GM12878 (cell line): ENCODE measurements at regions not wholly inside any gene's neighbourhood (a gene's known extent, or its start where the extent isn't known, plus 50 kb on each side); places are given as distances from the start of the nearest gene placed in this dataset.

Experiments
- ATAC-seq: fragments of 200-7000 bp; cut with Tn5 transposase; 3 replicates; pipeline ENCODE4 v1.9.1; 2020; ENCODE audit warnings: mild to moderate bottlenecking, moderate library complexity
- BruUV-seq: library from RNA; stranded (reverse); fragments of 400-500 nt; replicated peaks from 2 replicates; lab custom pipeline; 2021; lab: Mats Ljungman, UMichigan
- CTCF ChIA-PET: fragments of 300-600 bp; sonication (Branson Sonifier 250); formaldehyde crosslinking; extraction: SDS; loops from one replicate; lab custom pipeline; 2021; ENCODE audit warnings: inconsistent platforms; lab: Yijun Ruan, JAX
- POLR2A ChIA-PET: fragments of 350-600 bp; formaldehyde crosslinking; extraction: SDS; loops from one replicate; lab custom pipeline; 2021; ENCODE audit warnings: inconsistent platforms; lab: Charles Lee
- RAD21 ChIA-PET: fragments of 300-600 bp; sonication (Branson Sonifier 250); formaldehyde crosslinking; loops from one replicate; lab custom pipeline; 2023; ENCODE audit warnings: antibody characterized with exemption; ENCODE audit not compliant: unreplicated experiment; lab: Charles Lee
- SMC1A ChIA-PET: fragments of 300-600 bp; sonication (Branson Sonifier 250); formaldehyde crosslinking; loops from one replicate; lab custom pipeline; 2023; ENCODE audit not compliant: unreplicated experiment, uncharacterized antibody; lab: Charles Lee
- DNase-seq: peaks from one replicate; pipeline ENCODE4 v3.0.0-alpha.2; 2011; ENCODE audit warnings: low read depth, low spot score
- FAIRE-seq: peaks from 3 replicates; lab custom pipeline; 2011; peaks lifted over from hg19 to GRCh38; lab: Jason Lieb, UNC
- H2AFZ ChIP-seq: 2 replicates; pipeline ENCODE4 v1.6.0; 2011; ENCODE audit warnings: low read depth, low read length, control low read depth; ENCODE audit not compliant: control insufficient read depth
- H3K27ac ChIP-seq: 2 replicates; pipeline ENCODE4 v1.5.1; 2011; ENCODE audit warnings: control low read depth; ENCODE audit not compliant: control insufficient read depth, insufficient read depth
- H3K27me3 ChIP-seq, 2 experiments: replicated peaks in 1 of 2; 2 replicates each; pipeline versions ENCODE4 v1.6.0 to v1.6.1; 2011; ENCODE audit warnings: low read length in 1 of 2; ENCODE audit not compliant: control insufficient read depth in 2 of 2, insufficient read depth in 2 of 2
- H3K36me3 ChIP-seq, 2 experiments: 2 replicates each; pipeline ENCODE4 v1.5.1; 2011; ENCODE audit warnings: low read length in 1 of 2; ENCODE audit not compliant: control insufficient read depth in 2 of 2, insufficient read depth in 2 of 2
- H3K4me1 ChIP-seq: 2 replicates; pipeline ENCODE4 v1.6.1; 2011; ENCODE audit warnings: mild to moderate bottlenecking, low read length, moderate library complexity, mixed read lengths; ENCODE audit not compliant: control insufficient read depth, insufficient read depth
- H3K4me2 ChIP-seq: 2 replicates; pipeline ENCODE4 v1.6.0; 2011; ENCODE audit warnings: control low read depth; ENCODE audit not compliant: control insufficient read depth, insufficient read depth
- H3K4me3 ChIP-seq: fragments of 200-600 bp; sonication (generic); 2 replicates; pipeline ENCODE4 v1.5.1; 2016
- H3K79me2 ChIP-seq: 2 replicates; pipeline ENCODE4 v1.6.0; 2011; ENCODE audit warnings: low read length; ENCODE audit not compliant: control insufficient read depth, insufficient read depth
- H3K9ac ChIP-seq: 2 replicates; pipeline ENCODE4 v1.8.0; 2011; ENCODE audit warnings: low read length, control low read depth, mixed read lengths; ENCODE audit not compliant: control insufficient read depth, insufficient read depth
- H3K9me3 ChIP-seq: replicated peaks from 3 replicates; pipeline ENCODE4 v1.5.1; 2011; ENCODE audit warnings: mild to moderate bottlenecking, low read length; ENCODE audit not compliant: control insufficient read depth, insufficient read depth
- H4K20me1 ChIP-seq: 2 replicates; pipeline ENCODE4 v1.6.0; 2011; ENCODE audit not compliant: control insufficient read depth, insufficient read depth
- MEF2A ChIP-seq: IDR thresholded peaks from 2 replicates; pipeline ENCODE4 v1.6.1; 2011; ENCODE audit warnings: low read depth, mild to moderate bottlenecking, low read length, moderate library complexity; ENCODE audit not compliant: insufficient read depth
- NBN ChIP-seq: fragments of 450-650 bp; IDR thresholded peaks from 2 replicates; pipeline ENCODE4 v1.6.1; 2016
- PAX5 ChIP-seq: IDR thresholded peaks from 2 replicates; pipeline ENCODE4 v1.6.1; 2011; ENCODE audit warnings: low read depth, low read length, borderline replicate concordance
- POLR2AphosphoS5 ChIP-seq: IDR thresholded peaks from 2 replicates; pipeline ENCODE4 v1.6.1; 2011; ENCODE audit warnings: mild to moderate bottlenecking, low read length, inconsistent platforms
- REST ChIP-seq: IDR thresholded peaks from 2 replicates; pipeline ENCODE4 v1.6.1; 2012; ENCODE audit warnings: mild to moderate bottlenecking, low read depth, low read length
- SP1 ChIP-seq: IDR thresholded peaks from one replicate; pipeline ENCODE4 v1.6.1; 2011; ENCODE audit warnings: low read depth, low read length
- TCF12 ChIP-seq: IDR thresholded peaks from 2 replicates; pipeline ENCODE4 v1.6.1; 2011; ENCODE audit warnings: low read depth, mild to moderate bottlenecking, low read length
- WGBS: methylation state at CpG from one replicate; pipeline ENCODE4 v1.1.6; 2016; ENCODE audit warnings: low lambda C conversion rate; ENCODE audit not compliant: insufficient replicate concordance, insufficient coverage; ENCODE audit errors: missing lambda C conversion rate; 5-methylcytosine and 5-hydroxymethylcytosine counted together
- in situ Hi-C: fragments of 300-500 bp; cut with MboI; formaldehyde crosslinking; loops from 9 replicates; pipeline ENCODE4 v1.14.3; 2018; ENCODE audit warnings: mixed read lengths
- intact Hi-C: fragments of 100-400 bp; cut with micrococcal nuclease; formaldehyde crosslinking; loops from one replicate; pipeline ENCODE4 v1.14.2; 2022; ENCODE audit not compliant: unreplicated experiment

- H3K36me3 ChIP-seq = no peaks in the 10 kb centered on the region
- H3K9me3 ChIP-seq = no peaks in the 10 kb centered on the region
- CTCF ChIA-PET = interaction anchor here (0.6 kb wide), 1 partner anchor 297 kb away, joined by 3 read pairs; no protein-coding TSS in a partner anchor
- TF ChIP-seq PAX5 (no peak), NBN (no peak), TCF12 (no peak), MEF2A (no peak), SP1 (no peak), REST (no peak), POLR2AphosphoS5 (no peak)
- TF ChIP-seq, all 136 proteins: peak for 0
- ATAC-seq (no peak), FAIRE-seq (no peak), DNase-seq (no peak)
- H3K9ac ChIP-seq = no peak overlapping the region
- H2AFZ ChIP-seq = no peak overlapping the region
- no peaks in the 10 kb centered on the region for H3K27me3 ChIP-seq
- 34% methylated on average over 4 of the region's 4 CpGs for WGBS
- in situ Hi-C loops (no loop called here), intact Hi-C loops (loop anchor here (5.0 kb wide), 1 partner anchor 50 kb away; no protein-coding TSS in a partner anchor)
- H3K79me2 ChIP-seq = no peaks in the 10 kb centered on the region
- H4K20me1 ChIP-seq = no peaks in the 10 kb centered on the region
- H3K27ac ChIP-seq = no peak overlapping the region
- ChIA-PET POLR2A (no interaction called here), SMC1A (no interaction called here), RAD21 (no interaction called here)
- no TSS peak for BruUV-seq
- no peaks in the 10 kb centered on the region for H3K4me1 ChIP-seq
- H3K4me2 ChIP-seq = no peak overlapping the region
- no peak overlapping the region for H3K4me3 ChIP-seq
Observed at GRCh38 chr14:40576880-40577478, 1029.7 kb upstream of the LRFN5 start.
